SU-DHL-6 (cell line): ENCODE measurements at regions not wholly inside any gene's neighbourhood (a gene's known extent, or its start where the extent isn't known, plus 50 kb on each side); places are given as distances from the start of the nearest gene placed in this dataset.

Source experiments
- EZH2phosphoT487 ChIP-seq: fragments of 200-600 bp; sonication (generic), shearing (Covaris generic); conservative IDR thresholded peaks from 2 replicates; pipeline ENCODE4 v1.6.1; 2018; ENCODE audit warnings: mild to moderate bottlenecking, antibody characterized with exemption, low read length, moderate library complexity, mixed read lengths
- TF ChIP-seq, protein P1 (sequence below): fragments of 200-600 bp; sonication (generic); IDR thresholded peaks from one replicate; pipeline ENCODE4 v1.5.1; 2017; ENCODE audit warnings: antibody characterized with exemption, mild to moderate bottlenecking, low read length, moderate library complexity; ENCODE audit not compliant: insufficient read depth, poor library complexity, severe bottlenecking

DNA sequence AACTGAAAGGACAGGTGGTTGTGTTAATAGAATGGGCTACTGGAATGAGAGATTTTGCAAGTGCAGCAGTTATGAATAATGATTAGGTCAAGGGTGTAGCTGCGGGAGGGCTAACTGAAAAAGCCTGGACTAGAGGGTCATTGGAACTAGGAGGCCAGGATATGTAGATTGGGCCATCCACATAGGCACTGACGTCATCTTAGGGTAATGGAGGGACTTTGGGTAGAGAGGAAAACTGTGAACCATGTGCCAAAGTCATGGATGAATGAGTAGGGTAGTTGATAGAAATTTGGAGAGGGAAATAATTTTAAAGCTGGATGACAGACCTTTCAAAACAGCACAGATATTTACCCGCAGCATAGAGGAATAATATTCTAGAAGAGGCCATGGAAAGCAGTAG lies 123.6 kb upstream of the SLITRK2 start:
- TF ChIP-seq, protein P1, sequence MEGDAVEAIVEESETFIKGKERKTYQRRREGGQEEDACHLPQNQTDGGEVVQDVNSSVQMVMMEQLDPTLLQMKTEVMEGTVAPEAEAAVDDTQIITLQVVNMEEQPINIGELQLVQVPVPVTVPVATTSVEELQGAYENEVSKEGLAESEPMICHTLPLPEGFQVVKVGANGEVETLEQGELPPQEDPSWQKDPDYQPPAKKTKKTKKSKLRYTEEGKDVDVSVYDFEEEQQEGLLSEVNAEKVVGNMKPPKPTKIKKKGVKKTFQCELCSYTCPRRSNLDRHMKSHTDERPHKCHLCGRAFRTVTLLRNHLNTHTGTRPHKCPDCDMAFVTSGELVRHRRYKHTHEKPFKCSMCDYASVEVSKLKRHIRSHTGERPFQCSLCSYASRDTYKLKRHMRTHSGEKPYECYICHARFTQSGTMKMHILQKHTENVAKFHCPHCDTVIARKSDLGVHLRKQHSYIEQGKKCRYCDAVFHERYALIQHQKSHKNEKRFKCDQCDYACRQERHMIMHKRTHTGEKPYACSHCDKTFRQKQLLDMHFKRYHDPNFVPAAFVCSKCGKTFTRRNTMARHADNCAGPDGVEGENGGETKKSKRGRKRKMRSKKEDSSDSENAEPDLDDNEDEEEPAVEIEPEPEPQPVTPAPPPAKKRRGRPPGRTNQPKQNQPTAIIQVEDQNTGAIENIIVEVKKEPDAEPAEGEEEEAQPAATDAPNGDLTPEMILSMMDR, result no peak
- TF ChIP-seq EZH2phosphoT487, result no peak
